ENCODE measurements at regions not wholly inside any gene's neighbourhood (a gene's known extent, or its start where the extent isn't known, plus 50 kb on each side); places are given as distances from the start of the nearest gene placed in this dataset.
"Not testable (repeated sequence)": the region's sequence is repeated elsewhere in the genome, so short reads cannot be mapped to it uniquely, and the experiment has no call there.

DNA sequence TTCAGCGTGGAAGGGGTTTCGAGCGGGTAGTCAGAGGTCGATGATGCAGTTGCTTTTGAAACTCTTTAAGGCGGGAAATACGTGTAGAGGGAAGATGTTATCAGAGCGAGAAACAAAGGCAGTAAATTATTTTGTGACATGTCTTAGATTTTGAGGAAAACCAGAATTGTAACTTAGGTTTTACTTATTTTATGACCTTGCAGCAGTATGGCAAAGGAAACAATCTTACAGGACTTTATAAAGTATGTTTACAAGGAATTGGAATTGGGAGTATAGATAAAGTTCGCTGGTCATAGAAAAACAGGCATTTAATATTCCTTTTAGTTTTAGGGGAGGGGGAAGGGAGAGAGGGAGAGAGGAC is 103.3 kb downstream of the FAM72B start:
- TF ChIP-seq POLR2A, EP300 (IDR thresholded peaks at IDR 0.05): not testable (repeated sequence)
- TF ChIP-seq, protein P1, sequence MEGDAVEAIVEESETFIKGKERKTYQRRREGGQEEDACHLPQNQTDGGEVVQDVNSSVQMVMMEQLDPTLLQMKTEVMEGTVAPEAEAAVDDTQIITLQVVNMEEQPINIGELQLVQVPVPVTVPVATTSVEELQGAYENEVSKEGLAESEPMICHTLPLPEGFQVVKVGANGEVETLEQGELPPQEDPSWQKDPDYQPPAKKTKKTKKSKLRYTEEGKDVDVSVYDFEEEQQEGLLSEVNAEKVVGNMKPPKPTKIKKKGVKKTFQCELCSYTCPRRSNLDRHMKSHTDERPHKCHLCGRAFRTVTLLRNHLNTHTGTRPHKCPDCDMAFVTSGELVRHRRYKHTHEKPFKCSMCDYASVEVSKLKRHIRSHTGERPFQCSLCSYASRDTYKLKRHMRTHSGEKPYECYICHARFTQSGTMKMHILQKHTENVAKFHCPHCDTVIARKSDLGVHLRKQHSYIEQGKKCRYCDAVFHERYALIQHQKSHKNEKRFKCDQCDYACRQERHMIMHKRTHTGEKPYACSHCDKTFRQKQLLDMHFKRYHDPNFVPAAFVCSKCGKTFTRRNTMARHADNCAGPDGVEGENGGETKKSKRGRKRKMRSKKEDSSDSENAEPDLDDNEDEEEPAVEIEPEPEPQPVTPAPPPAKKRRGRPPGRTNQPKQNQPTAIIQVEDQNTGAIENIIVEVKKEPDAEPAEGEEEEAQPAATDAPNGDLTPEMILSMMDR (IDR thresholded peaks at IDR 0.05) = not testable (repeated sequence)

Data from gastroesophageal sphincter (tissue), 3 donors.